ENCODE measurements at regions not wholly inside any gene's neighbourhood (a gene's known extent, or its start where the extent isn't known, plus 50 kb on each side); places are given as distances from the start of the nearest gene placed in this dataset.

GRCh38 chr17:11074451-11074850 is 166.6 kb upstream of the SHISA6 start:
- Histone ChIP-seq H3K27ac (no peak overlapping the region), H3K4me3 (no peak overlapping the region), H3K9me3 (no peaks in the 10 kb centered on the region), H3K27me3 (no peaks in the 10 kb centered on the region), H3K36me3 (no peaks in the 10 kb centered on the region), H3K4me1 (no peaks in the 10 kb centered on the region)
- DNase-seq: no peak
- TF ChIP-seq POLR2A (IDR thresholded peaks at IDR 0.05) (no peak), CTCF (IDR thresholded peaks at IDR 0.05) (no peak)

- Histone ChIP-seq H3K27ac (no peak overlapping the region), H3K36me3 (no peaks in the 10 kb centered on the region), H3K9me3 (peaks cover 0 to 3% (median 0%) of the 10 kb centered on the region in 4 donors), H3K27me3 (no peaks in the 10 kb centered on the region), H3K4me3 (no peak overlapping the region), H3K4me1 (no peaks in the 10 kb centered on the region)
- no peak for TF ChIP-seq CTCF (IDR thresholded peaks at IDR 0.05)
- no peak for TF ChIP-seq POLR2A (IDR thresholded peaks at IDR 0.05)
- DNase-seq: no peak
Observed at GRCh38 chr17:11056926-11057325, 184.1 kb upstream of the SHISA6 start.

- no peak overlapping the region for H3K27ac ChIP-seq
- TF ChIP-seq POLR2A (IDR thresholded peaks at IDR 0.05): no peak
- no peak for TF ChIP-seq CTCF (IDR thresholded peaks at IDR 0.05)
- no peaks in the 10 kb centered on the region for H3K36me3 ChIP-seq
- no peaks in the 10 kb centered on the region for H3K27me3 ChIP-seq
- H3K9me3 ChIP-seq: no peaks in the 10 kb centered on the region
- DNase-seq: no peak
- H3K4me1 ChIP-seq: no peaks in the 10 kb centered on the region
- H3K4me3 ChIP-seq: no peak overlapping the region
Observed at GRCh38 chr17:11053846-11054245, 187.2 kb upstream of the SHISA6 start.

GRCh38 chr17:11049539-11049938 is 191.5 kb upstream of the SHISA6 start:
- Histone ChIP-seq H3K9me3 (no peaks in the 10 kb centered on the region), H3K36me3 (no peaks in the 10 kb centered on the region), H3K27ac (no peak overlapping the region), H3K4me1 (no peaks in the 10 kb centered on the region), H3K4me3 (no peak overlapping the region), H3K27me3 (no peaks in the 10 kb centered on the region)
- no peak for DNase-seq
- no peak for TF ChIP-seq POLR2A (IDR thresholded peaks at IDR 0.05)
- no peak for TF ChIP-seq CTCF (IDR thresholded peaks at IDR 0.05)

- H3K9me3 ChIP-seq: no peaks in the 10 kb centered on the region
- no peak for DNase-seq
- no peak overlapping the region for H3K4me3 ChIP-seq
- H3K27ac ChIP-seq: no peak overlapping the region
- no peaks in the 10 kb centered on the region for H3K4me1 ChIP-seq
- no peaks in the 10 kb centered on the region for H3K36me3 ChIP-seq
- H3K27me3 ChIP-seq: no peaks in the 10 kb centered on the region
- TF ChIP-seq POLR2A (IDR thresholded peaks at IDR 0.05) (no peak), CTCF (IDR thresholded peaks at IDR 0.05) (no peak)
Observed at GRCh38 chr17:11047228-11047627, 193.8 kb upstream of the SHISA6 start.

GRCh38 chr17:11039342-11039741 is 201.5 kb upstream of the PIRT start:
- no peak for DNase-seq
- H3K9me3 ChIP-seq: no peaks in the 10 kb centered on the region
- no peak overlapping the region for H3K4me3 ChIP-seq
- H3K27me3 ChIP-seq: no peaks in the 10 kb centered on the region
- TF ChIP-seq POLR2A (IDR thresholded peaks at IDR 0.05) (no peak), CTCF (IDR thresholded peaks at IDR 0.05) (no peak)
- no peaks in the 10 kb centered on the region for H3K36me3 ChIP-seq
- no peaks in the 10 kb centered on the region for H3K4me1 ChIP-seq
- no peak overlapping the region for H3K27ac ChIP-seq

All from Peyer's patch (tissue), 4 donors.